NOMO-1 treated with DMSO at 0.1 percent for 48 hours (cell line): ENCODE measurements at regions not wholly inside any gene's neighbourhood (a gene's known extent, or its start where the extent isn't known, plus 50 kb on each side); places are given as distances from the start of the nearest gene placed in this dataset.

Source experiments
- DNase-seq: peaks from one replicate; lab custom pipeline; 2025; ENCODE audit not compliant: unreplicated experiment; lab: John Stamatoyannopoulos, UW

GRCh38 chr10:131519723-131520605 lies 208.4 kb upstream of the TCERG1L start:
- DNase-seq = no peak

DNA sequence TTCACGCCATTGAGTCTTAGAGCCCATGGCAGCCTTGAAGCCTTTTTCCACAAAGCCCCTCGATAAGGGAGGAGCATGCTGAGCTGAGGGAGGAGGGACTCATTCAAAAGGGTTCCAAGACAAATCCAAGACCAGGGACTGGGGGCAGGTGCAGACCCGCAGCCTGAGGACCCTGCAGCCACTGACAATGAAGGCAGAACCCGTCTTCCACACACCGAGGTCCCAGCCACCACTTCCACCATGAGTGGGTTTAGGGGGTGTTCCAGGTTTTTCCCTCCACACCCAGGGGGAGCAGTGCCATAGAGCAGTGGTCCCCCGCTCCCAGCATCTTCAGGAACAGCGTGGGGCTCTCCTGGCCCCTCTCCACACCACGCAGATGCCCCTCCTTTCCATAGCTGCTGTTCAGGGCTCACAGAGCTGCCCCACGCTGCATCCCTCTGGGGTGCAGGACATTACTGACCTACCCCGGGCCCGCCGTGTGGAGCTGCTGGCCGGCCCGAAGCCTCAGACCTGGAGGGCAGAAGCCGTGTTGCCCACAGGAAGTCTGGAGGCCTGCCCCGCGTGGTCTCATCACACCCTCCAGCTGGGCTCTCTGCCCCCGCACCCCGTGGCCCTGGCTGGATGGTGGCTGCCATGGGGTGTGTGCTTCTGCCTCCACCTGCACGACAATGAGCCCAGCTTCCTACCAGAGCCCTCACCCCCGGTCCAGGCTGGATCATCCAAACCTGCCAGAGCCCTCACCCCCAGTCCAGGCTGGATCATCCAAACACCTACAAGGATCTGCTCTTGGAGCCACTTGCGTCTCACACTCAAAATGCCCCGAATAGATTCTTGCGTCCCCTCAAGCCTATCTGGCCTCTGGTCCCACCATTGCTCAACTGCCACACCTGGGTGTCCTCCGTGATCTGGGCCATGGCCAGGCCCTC lies 220.0 kb upstream of the TCERG1L start:
- DNase-seq = no peak

- no peak for DNase-seq
These were observed 220.8 kb upstream of the TCERG1L start for GRCh38 chr10:131532291-131532690.

DNA sequence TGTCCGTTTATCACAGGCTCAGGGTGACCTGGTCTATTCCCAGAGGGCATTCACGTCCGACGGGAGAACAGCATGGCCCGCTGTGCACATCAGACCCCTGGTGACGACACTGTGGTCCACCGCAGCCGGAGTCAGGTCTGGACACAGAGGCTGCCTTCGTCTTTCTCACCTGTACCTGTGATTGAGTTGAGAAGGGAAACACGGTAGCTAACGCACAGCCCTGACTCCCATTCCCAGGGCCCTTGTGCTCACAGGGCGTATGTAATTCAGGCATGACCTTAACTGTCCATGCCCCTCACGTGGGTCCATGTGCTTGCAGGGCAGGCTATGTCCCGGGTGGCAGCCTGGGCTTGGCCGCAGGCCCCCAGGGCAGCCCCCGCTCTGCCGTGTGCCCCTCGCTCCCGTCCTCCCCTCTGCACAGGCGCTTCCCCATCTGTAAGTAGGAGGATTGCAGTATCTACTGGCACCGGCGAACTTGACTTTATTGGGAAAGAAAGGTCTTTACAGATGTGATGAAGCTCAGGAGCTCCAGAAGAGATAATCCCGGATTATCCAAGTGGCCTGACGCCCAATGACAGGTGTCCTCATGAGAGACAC lies 221.3 kb upstream of the TCERG1L start:
- DNase-seq = no peak

- DNase-seq = no peak
These were observed 222.5 kb upstream of the TCERG1L start for GRCh38 chr10:131533846-131534526.

GRCh38 chr10:131534836-131535235 lies 223.3 kb upstream of the TCERG1L start:
- no peak for DNase-seq

DNA sequence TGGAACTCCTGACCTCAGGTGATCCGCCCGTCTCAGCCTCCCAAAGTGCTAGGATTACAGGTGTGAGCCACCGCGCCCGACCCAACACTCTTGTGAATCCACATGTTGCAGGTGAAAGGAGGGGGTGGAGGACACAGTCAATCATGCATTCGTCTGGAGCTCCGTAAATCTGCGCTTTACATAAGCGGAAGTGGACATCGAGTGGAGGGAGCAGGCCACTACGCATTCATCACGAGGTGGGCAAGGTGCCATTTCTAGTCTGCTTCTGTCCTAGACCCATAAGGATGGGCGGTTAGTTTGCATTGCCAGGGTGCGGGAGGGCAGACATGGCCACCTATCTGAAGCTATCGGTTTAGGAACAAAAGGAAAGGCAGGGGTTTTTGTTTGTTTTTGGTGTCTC lies 225.2 kb upstream of the TCERG1L start:
- DNase-seq = no peak

- DNase-seq = no peak
These were observed 225.8 kb upstream of the TCERG1L start for GRCh38 chr10:131537281-131537680.

GRCh38 chr10:131544495-131544894 lies 233.0 kb upstream of the TCERG1L start:
- no peak for DNase-seq

DNA sequence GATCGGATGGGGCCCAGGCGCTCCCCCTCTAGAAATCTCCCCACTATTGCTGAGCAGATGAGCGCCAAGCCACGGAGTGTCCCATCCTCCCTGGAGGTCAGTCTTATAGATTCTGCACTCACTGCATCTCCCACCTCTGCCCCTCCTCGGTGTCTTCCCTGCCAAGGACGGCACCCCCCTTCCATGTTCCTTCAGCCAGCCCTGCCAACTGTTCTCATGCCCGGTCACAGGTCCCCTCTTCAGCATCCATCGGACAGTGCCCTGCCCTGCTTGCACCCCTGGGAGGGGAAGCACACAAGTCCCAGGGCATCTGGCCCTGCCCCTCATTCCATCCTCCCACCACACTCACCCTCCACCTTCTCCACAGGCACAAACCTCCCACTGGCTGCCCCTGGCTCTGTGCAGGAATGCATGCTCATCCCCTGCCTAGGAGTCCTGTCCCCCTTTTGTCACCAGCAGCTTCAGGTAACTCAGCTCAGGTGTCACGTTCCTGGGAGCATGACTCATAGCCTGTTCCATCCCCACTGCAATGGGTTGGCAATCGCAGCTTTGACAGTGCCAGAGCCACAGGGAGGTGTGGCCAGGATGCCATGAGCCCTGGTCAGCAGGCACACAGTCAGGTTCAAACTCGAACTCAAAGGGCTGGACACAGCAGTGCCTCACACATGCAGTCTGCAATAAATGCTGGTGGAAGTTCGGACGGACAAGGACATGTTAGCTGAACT lies 234.7 kb upstream of the TCERG1L start:
- DNase-seq = no peak

DNA sequence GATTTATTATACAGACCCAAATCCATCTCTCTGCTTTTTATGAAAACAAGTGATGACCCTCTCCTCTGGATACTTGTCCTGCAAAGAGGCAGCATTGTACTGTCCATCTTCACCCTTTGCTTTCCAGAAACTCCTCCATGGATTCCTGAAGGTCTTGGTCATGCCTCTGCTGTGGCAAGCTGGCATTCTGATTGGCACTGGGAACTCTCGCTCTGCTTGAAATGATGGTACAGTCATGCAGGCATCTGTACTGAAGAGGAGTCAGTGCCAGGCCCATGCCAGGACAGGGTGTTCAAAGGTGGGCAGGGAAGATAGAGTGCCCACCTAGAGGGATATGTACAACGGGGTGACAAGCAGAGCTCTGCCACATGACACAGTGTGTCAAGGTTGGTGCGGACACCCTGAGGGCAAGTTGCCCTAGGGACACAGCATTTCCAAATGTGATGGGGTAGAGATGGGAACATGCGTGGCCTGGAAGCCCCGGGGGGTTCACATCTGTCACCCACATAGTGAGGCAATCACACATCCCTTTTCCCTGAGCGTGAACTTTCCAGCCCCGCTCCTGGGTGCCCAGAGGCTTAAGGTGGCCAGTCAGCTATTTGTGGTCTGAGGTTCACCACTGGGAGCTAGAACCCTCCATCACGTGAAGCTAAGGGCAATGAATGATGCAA lies 235.7 kb upstream of the TCERG1L start:
- no peak for DNase-seq

GRCh38 chr10:131548176-131548575 lies 236.7 kb upstream of the TCERG1L start:
- no peak for DNase-seq

DNA sequence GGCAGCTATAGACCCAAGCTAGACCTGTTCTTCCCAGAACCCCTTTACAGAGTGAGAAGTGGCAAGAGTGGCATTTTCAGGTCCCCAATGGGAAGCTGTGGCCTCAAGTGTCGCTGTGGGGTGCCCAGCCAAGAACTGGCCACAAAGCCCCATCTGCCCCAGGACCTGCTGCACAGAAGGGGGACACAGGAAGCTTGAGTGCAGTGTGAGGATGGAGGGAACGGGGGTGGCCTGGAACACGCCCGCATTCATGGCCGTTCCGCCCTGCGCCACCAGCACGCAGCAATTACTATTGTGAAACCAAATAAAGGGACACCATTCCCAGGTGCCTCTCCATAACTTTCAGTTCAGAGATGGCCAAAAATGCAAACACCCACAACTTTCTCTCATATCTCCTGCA lies 237.6 kb upstream of the TCERG1L start:
- DNase-seq = no peak

DNA sequence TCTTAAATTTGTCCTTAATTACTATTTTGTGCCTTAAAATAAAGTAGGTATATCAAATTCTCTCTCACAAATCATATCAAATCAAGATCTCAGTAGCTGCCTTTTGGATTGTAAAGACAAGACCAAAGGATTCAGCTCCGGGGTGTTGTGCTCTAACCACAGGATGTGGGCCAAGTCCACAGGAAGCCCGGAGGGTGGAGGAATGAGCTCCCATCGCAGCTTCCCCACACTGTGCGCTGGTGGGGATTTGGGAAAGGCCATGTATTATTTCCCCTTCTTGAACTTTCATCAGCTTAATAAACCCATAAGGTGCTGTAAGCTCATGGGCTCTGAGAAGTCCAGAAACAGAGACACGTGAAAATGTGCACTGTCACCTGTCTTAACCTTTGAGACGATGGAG lies 241.6 kb upstream of the TCERG1L start:
- DNase-seq = no peak

DNA sequence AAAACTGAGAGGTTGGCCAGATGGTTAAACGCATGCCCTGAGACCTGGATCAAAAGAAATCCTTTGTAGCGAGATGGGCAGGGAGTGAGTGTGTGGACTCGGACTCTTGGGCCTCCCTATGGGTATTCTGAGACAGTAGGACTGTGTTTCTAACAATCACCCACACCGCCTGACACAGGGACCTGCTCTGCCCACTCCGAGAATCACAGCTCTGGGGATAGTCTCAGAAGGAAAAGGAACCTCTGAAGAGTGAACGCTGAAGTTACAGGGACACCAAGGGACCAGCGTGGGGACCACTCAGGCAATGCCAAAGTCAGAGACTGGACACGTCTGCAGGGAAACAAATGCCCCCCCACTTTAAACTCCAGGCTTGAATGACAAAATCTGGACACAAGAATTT lies 242.1 kb upstream of the TCERG1L start:
- no peak for DNase-seq

GRCh38 chr10:131554821-131555220 lies 243.3 kb upstream of the TCERG1L start:
- no peak for DNase-seq

- DNase-seq = no peak
These were observed 243.9 kb upstream of the TCERG1L start for GRCh38 chr10:131555406-131555805.

GRCh38 chr10:131556061-131556896 lies 244.8 kb upstream of the TCERG1L start:
- DNase-seq = no peak
